T follicular helper cell (primary cell): ENCODE measurements at regions not wholly inside any gene's neighbourhood (a gene's known extent, or its start where the extent isn't known, plus 50 kb on each side); places are given as distances from the start of the nearest gene placed in this dataset.

Experiments used
- DNase-seq: peaks from one replicate; pipeline ENCODE4 v3.0.0-alpha.2; 2020; ENCODE audit warnings: low read depth

DNA sequence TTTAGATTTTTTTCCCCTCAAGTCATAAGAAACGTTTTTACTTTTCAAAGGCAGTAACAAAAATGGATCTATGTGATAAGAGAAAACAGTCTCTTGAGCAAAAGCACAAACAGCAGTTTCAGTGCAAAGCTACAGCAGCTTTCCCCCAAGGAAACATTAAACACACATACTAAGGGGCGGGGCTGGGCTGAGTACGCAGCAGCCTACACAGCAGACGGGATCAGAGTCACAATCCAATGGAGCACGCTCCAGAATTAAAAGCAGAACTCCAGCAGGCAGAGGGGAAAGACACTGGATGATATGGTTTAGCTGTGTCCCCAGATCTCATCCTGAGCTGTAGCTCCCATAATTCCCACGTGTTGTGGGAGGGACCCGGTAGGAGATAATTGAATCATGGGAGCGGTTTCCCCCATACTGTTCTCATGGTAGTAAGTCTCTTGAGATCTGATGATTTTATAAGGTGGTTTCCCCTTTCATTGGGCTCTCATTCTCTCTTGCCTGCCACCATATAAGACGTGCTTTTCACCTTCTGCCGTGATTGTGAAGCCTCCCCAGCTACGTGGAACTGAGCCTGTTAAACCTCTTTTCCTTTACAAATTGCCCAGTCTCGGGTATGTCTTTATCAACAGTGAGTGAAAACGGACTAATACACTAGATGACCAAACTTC lies 116.2 kb upstream of the SLCO3A1 start:
- no peak for DNase-seq

DNA sequence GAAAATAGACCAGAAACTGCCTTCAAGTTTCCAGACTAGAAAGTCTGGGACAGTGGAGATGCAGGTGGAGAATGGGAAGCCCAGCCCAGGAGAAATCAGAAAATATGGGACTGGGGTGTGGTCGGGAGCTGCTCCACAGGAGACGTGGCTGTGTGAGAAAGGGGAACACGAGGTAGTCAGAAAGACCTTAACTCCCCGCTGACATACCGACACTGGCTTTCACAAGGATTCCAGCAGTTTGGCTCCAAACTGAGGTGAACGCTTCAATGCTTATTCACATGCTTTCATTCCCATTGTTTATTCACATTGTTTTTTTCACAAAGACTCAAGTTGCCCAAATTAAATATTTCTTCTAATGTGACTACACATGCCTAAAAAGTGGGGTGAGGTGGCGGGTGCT lies 111.5 kb upstream of the SLCO3A1 start:
- no peak for DNase-seq

DNA sequence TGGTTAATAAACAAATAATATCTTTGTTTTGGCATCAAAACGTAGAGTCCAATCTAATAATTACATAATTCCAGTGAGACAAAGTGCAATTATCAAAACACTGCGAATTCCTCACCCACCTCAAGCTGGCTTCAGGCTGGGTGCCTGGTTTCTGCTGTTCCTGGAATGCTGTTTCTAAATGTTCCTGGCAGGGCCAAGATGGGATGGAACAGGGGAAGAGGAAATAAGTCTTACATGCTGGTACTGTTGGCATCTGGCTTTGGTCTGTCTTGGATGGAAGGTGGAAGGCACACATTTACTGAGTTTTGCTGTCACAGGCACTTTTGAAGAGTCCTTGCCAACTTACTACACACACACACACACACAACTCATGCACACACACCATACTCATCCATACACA lies 101.9 kb upstream of the SLCO3A1 start:
- no peak for DNase-seq

DNA sequence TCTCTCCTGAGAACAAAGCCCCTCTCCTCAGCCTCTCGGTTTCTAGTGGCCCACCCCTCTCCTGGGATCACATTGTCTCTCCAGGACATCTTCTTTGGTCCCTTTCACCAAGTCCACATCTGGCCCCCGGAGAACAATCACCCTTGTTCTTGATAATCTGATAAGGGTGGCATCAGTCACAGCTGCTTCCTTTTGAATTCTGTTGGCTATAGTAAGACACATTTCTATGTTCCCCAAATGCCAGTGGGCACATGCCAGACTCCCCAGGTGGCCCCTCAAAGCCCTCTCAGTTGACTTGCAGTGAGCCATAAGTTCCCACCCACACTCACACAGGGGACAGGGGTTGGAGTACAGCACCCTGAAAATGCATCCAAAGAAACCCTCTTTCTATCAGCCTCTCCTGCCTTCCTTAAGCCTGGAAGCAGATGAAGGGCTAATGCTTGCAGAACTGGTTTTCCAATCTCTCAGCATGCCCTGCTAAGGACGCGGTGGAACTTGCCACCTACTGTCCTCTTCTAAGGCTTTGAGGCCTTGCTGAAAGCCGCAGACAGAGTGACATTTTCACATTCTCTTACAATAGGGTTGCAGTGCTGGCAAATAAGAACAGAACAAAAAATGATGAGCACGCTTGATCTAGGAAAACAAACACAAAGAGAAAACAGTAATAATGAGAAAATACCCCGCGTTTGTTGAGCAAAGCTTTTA lies 101.3 kb upstream of the SLCO3A1 start:
- DNase-seq = no peak

DNA sequence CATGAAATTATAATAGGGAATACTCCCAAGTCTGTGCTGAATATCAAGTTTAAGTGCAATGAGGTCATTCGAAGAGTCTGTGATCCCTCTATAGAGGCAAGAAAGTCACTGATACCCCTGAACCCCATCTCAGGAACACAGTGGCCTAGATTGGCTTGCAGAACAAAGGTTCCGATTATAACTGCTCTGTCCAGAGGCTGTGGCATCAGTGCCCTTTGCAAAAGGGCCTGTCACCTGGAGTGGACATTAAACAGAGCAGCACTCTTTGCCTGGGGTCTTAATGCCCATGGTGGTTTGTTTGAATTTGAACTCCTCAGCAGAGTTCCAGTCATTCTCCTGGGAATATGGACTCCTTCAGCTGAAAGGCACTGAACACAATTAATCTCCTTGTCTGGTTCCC lies 93.9 kb upstream of the SLCO3A1 start:
- DNase-seq = no peak

DNA sequence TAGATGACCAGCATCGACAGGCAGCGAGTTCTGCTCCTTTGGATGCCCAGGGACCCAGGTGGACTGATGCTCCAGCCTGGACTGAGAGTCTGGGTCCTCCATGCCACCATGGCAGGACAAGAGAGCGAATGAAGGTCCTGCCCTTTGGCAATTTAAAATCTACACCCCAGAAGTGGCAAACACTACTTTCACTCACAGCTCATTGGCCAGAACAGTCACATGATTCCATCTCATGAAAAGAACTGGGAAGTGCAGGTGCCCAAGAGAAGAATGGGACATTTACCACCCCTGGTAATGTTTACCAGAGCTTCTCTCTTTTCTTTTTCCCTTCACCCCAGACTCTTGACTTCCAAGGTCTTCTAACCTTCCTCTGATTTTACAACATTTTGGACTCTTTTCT lies 87.8 kb upstream of the SLCO3A1 start:
- no peak for DNase-seq

DNA sequence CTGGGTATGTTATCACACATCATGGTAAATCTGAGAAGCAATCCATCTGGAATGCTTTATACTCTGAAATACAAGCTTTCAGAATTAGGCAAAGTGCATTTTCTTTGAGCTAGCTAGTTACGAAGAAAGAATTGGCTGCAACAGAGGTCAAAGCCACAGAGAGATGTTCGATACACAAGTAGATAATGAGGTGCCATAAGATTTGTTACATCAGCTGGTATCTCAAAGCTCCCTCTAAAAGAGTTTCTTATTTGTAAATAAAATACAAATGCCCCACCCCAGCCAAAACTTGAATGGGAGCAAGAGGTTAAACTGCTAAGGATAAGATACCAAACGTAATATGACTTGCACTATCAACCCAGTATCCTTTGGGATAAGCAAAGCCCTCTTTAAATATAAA lies 84.0 kb upstream of the SLCO3A1 start:
- DNase-seq = no peak

DNA sequence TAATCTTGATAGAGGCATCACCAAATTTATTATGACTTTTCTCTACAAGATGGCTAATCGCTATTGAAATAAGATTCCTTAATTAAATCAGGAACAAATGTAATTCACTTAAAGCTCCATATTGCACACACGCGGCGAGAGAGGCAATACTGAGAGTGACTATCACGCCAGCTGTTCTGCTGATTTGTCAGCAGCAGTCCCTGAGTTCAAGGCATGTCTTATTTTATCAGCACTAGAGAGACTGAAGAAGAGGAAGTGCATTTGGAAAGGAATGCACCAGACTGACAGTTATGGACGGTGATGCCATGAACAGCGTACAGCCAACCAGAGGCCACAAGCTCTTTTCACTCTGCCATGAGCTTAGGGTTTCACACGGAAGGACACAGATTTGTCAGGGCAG lies 83.6 kb upstream of the SLCO3A1 start:
- DNase-seq = no peak

DNA sequence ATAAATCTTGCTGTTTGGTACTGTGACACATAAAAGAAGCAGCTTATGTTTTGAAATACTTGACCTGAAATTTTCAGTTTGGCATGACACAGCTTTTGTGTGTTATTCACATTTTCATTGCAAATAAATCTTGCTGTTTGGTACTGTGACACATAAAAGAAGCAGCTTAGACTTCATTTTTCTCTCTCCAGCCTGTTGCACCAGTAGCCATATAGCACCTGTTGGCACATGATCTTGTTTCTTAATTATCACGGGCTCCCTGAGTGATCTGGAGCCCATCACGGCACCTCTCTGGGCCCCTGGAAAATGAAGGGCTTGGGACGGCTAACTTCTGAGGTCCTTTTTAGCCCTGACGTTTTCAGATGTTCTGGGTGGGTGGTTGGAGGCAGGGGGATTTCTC lies 77.4 kb upstream of the SLCO3A1 start:
- no peak for DNase-seq

DNA sequence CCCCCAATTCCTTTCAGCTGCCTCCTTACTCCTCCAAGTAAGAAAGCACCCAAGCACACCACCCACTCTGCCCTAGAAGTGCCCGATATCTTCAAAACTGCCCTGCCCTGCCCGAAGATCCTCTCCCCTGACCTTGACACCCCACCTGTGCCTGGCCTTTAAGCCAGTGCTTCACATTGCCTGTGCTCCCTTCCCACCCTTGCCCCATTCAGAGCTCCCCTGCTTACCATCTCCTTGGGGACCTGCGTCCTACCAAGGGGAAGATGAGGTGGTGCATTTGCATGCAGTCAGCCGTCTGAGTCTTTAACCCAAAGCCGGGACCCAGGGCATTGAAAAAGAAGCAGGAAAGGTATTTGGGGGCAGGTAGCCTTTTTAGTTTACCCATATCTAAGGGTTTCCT lies 73.5 kb upstream of the SLCO3A1 start:
- no peak for DNase-seq

DNA sequence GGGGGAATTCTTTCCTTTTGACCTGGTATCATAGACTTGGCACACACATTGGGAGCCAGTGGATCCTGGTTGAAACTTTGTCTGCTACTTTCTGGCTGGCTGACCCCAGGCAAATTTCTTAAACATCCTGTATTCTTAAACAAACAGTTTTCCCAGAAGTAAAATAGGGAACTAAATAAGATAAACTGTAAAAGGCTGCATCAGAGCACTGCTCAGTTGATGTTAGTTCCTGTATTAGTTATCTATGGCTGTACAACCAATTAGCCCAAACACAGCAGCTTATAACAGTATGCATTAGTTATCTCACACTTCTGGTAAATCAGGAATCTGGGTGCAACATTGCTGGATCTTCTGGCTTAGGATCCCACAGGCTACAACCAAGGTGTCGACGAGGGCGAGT lies 73.1 kb upstream of the SLCO3A1 start:
- DNase-seq = no peak

DNA sequence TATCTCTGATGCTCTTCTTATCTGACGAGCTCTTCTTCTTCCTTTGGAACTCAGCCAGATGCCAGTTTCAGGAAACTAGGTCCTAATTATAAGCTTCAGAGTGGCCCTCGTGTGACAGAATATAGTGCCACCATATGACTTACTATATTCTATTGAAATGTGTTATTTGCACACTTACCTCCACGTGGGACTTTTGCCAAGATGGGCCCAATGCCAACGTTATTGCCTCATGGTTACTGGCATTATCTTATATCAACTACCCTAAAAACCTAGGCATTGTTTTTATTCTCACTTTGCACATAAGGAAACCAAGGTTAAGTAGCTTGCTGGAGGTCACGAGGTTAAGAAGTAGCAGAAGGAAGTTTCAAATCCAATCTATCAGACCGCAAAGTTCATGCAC lies 71.3 kb upstream of the SLCO3A1 start:
- no peak for DNase-seq

DNA sequence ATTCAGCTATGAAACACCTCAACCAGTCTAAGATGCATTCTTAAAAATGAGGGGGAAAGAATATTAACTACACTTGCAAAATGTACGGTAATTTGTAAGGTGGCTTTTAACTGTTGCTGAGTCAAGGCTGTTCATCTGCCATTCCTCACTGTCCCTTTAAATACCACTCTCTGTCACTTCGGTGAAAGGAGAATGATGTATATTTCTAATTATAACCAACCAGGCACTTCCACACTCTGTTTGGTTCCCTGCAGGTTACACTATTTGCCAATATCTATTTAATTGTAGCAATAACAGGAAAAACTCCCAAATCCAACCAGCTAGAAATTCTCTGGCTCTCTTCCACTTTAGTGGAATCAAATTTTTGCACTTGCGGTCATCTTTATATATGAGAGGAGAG lies 70.5 kb upstream of the SLCO3A1 start:
- DNase-seq = no peak

DNA sequence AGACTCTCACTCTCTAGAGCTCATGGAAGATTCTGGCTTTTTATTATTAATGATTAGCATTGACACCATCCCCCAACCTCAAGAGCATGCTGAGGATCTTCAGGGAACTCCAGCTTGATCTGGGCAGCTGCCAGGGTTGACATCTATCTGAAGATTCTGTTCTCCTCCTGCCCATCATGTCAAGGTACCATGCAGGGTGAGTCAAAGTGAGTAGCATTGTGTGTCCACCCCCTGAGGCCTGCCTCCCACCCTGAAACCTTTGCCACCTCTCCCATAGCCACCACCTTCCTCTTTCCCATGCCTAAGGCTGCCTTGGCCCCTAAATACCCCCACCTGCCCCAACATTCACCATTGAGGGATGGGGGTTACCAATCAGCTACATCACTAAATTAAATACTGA lies 70.1 kb upstream of the SLCO3A1 start:
- DNase-seq = no peak

DNA sequence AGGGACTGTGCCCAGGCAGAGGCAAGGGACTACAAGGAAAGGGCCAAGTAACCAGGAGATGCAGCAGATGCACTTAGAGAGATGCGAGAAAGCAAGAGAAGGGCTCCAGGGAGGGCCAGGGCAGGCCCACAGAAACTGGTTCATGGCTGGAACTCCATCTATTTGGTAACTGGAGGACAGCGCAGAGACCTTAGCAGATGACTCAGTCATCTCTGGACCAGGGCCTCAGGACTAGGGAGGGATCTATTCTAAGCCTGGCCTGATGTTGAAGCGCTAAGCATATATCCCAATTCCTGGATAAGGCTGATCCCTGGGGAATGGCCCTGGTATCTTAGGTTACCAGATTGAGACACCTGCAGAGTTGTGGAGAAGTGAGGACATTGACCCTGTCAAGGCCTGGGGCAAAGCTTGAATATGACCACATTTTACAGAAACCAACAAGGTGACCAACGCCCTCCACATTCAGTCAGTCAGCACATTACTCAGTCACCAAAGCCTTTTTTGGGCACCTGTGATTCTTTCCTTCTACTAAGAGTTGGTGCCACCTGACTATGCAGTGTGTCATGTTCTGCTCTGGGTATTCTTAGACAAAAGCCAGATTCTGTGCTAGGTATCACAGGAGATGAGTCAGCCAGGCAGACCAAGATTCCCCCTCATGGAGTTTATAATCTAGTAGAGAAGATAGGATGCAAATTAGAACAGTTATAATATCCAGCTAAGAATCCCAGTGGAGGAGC lies 68.4 kb upstream of the SLCO3A1 start:
- DNase-seq = no peak

DNA sequence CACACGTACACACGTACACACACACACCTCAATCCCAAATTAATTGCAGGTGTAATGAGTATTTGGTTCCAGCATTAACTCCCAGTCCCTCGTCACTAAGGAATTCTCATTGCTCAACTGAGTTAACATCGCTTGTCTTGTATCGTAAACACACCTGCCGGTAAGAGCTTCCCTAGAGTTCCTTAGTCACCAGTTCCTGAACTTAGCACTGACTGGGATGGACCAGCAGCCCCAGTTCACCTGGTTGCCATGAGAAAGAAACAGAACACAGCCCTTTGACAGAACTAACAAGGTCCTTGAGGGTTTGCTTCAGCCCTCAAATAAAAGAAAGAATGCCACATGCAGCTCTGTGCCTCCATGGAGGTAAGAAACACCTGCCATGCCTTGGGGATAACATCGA lies 66.3 kb upstream of the SLCO3A1 start:
- DNase-seq = no peak

DNA sequence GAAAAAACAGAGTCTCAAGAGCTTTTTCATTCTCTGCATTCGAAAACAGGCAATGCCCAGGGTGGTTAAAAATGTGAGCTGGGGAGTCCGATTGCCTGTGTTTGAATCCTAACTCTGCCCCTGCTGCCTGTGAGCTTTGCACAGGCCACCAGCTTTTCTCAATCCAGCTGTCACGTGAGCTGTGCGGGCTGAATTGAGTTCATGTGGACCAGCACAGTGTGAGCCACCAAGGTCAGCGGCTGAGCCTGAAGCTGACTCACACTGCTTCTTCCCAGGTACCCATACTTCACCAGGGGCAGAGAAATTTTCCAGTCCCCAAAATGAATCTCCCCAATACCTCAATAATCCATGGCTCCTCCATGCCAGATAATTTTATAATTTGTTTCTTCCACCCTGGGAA lies 64.4 kb upstream of the SLCO3A1 start:
- DNase-seq = no peak

DNA sequence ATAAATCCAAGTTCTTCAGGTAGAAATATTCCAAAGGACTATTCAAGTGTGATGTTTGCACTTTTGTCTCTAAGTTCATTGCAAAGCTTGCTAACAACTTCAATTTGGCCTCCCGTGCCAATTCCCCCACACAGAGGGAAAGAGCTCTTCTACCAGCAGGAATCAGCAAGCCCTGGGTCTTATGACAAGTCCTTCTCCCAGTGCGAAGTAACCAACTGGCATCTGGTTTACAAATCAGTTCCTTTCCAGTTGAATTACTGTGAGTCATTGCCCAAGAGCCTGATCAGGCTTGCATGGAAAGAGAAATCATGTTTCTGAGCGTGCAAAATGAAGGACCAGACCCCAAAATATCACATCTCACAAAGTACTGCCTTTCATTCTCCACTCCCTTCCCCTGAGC lies 62.7 kb upstream of the SLCO3A1 start:
- no peak for DNase-seq

DNA sequence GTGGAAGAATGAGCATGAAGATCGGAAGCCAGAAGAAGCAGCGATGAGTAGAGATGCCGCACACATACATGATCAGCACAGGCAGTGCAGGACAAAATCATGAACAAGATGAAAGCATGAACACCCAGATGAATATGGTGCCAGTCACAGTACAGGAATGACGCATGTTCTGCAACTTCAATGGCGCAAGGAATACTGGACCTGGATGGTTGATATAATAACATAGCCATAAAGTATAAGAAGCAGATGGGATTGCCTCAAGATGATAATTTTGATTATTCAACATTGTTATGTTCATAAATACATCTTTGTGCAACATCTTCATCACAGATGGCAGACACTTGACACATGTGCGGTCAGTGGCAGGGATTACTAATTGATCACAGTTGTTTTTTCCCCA lies 59.7 kb upstream of the SLCO3A1 start:
- DNase-seq = no peak

DNA sequence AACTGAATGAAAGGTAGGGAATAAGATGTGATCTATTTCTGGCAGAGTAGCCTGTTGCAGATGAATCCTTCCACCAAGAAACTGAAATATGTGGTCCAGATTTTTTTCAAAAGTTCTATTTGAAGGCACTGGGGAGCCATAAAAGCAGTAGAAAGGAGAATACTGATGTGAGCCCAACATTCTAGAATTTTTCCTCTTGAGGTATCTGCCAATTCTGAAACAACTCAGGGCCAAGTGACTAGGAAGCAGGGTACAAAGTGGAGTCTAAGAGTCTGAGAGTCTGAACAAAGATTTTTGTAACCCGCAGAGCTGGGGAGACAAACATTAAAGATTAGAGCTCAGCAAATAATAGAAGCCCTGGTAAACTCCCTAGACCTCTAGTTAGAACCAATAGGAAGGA lies 58.3 kb upstream of the SLCO3A1 start:
- DNase-seq = no peak

DNA sequence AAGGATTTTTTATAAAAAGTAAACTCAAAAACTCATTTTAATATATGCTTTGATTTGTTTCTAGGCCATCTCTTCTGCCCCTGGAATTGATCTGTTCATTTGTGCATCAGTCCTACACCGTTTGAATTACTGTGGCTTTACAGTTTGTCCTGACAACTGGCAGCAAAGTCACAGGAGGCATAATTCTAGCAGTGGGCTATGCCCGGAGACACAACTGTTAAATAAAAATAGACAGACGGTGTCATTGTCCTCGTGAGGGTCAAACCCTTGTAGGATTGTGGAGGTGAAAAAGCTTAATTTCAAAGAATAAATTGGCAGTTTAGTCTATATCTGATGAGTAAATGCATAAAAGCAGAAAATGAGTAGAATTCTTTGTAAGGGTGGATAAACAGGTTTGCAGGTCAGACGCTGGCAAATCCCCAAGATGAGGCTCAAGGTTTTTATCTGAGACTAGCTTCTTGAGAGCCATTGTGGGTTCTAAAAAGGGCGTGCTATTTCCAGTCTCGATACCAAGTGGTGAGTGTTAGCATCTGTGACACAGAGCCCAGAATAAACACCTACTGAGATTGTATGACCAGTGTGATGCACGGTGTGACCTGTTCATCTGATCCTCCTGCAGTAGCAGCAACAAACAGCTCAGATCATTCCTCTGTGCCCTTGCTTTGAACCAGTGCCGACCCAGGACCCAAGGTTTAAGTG lies 51.5 kb upstream of the SLCO3A1 start:
- no peak for DNase-seq

DNA sequence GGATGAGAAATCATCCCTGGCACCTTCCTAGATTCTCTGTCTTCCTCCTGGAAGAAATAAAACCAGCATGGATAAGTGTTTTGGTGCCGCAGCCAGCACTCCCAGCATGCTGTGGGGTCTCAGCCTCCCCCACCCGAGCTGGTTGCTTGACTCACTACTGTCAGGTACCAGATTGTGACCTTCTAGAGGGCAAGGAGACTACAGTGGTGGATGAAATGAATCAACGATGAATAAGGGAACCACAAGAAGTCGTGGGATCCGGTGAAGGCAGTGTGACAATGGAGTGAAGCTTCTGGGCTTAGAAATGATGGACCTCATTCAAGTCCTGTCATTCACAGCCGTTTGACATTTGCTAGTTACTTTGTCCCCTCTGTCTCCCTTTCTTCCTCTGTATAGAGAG lies 50.2 kb upstream of the SLCO3A1 start:
- no peak for DNase-seq
